CD4-positive, CD25-positive, alpha-beta regulatory T cell (primary cell): ENCODE measurements at regions not wholly inside any gene's neighbourhood (a gene's known extent, or its start where the extent isn't known, plus 50 kb on each side); places are given as distances from the start of the nearest gene placed in this dataset.

Experiments
- ATAC-seq, 2 donors: fragments of 150-1000 bp; cut with Tn5 transposase; one replicate each; pipeline ENCODE4 v1.10.0; 2021; ENCODE audit warnings: low read depth in 2 of 2, moderate number of reproducible peaks in 2 of 2, moderate library complexity in 1 of 2
- DNase-seq, 3 donors: peaks; one replicate each; pipeline versions ENCODE4 v3.0.0 to v3.0.0-alpha.2; 2012 to 2022; ENCODE audit warnings: mixed read lengths in 1 of 3
- H3K27ac ChIP-seq: one replicate; pipeline ENCODE4 v1.7.0; 2013; ENCODE audit warnings: mild to moderate bottlenecking, low read length; ENCODE audit not compliant: insufficient read depth, poor library complexity, severe bottlenecking
- H3K27me3 ChIP-seq: one replicate; pipeline ENCODE4 v1.7.0; 2013; ENCODE audit warnings: low read length; ENCODE audit not compliant: control insufficient read depth, insufficient read depth
- H3K36me3 ChIP-seq: one replicate; pipeline ENCODE4 v1.7.0; 2013; ENCODE audit warnings: mild to moderate bottlenecking, low read length, moderate library complexity; ENCODE audit not compliant: control insufficient read depth, insufficient read depth
- H3K4me1 ChIP-seq: 2 replicates; pipeline ENCODE4 v1.7.0; 2013; ENCODE audit warnings: mild to moderate bottlenecking, low read length; ENCODE audit not compliant: insufficient read depth, control insufficient read depth, poor library complexity, severe bottlenecking
- H3K4me3 ChIP-seq: one replicate; pipeline ENCODE4 v1.7.0; 2013; ENCODE audit warnings: low read depth, mild to moderate bottlenecking, low read length, moderate library complexity
- H3K9me3 ChIP-seq, 2 experiments: 1 replicate in 1 of 2; 2 replicates in 1 of 2; pipeline ENCODE4 v1.7.0; 2013; ENCODE audit warnings: low read length in 2 of 2, mild to moderate bottlenecking in 1 of 2, moderate library complexity in 1 of 2; ENCODE audit not compliant: control insufficient read depth in 2 of 2
- H3K27ac Mint-ChIP-seq, 3 donors: one replicate each; pipeline ENCODE4 v1.8.0; 2020 to 2022; ENCODE audit warnings: mild to moderate bottlenecking in 3 of 3, mixed read lengths in 3 of 3, moderate library complexity in 2 of 3
- H3K27me3 Mint-ChIP-seq: one replicate; pipeline ENCODE4 v1.8.0; 2022; ENCODE audit warnings: mild to moderate bottlenecking, mixed read lengths
- H3K36me3 Mint-ChIP-seq: one replicate; pipeline ENCODE4 v1.8.0; 2020; ENCODE audit warnings: mixed read lengths
- H3K4me1 Mint-ChIP-seq, 4 donors: one replicate each; pipeline ENCODE4 v1.8.0; 2020 to 2022; ENCODE audit warnings: mixed read lengths in 4 of 4, mild to moderate bottlenecking in 1 of 4
- H3K4me3 Mint-ChIP-seq, 4 donors: one replicate each; pipeline ENCODE4 v1.8.0; 2020 to 2022; ENCODE audit warnings: mild to moderate bottlenecking in 4 of 4, mixed read lengths in 4 of 4, moderate library complexity in 3 of 4
- H3K9me3 Mint-ChIP-seq, 7 donors: one replicate each; pipeline ENCODE4 v1.8.0; 2020 to 2022; ENCODE audit warnings: mixed read lengths in 7 of 7, mild to moderate bottlenecking in 3 of 7, moderate library complexity in 2 of 7

GRCh38 chr7:155374276-155375252 is 76.9 kb downstream of the INSIG1 start:
- H3K27ac ChIP-seq: no peak overlapping the region
- H3K4me3 ChIP-seq: no peak overlapping the region

GRCh38 chr7:155375337-155376277 is 77.9 kb downstream of the INSIG1 start:
- Mint-ChIP-seq H3K4me3 (peak overlapping the region in 2 of 4 donors; percentile 9 to 44), H3K36me3 (no peaks in the 10 kb centered on the region), H3K4me1 (peaks cover 5 to 48% (median 17%) of the 10 kb centered on the region in 4 donors), H3K27ac (no peak overlapping the region), H3K27me3 (peaks cover 88% of the 10 kb centered on the region), H3K9me3 (peaks cover 0 to 2% (median 0%) of the 10 kb centered on the region in 7 donors)
- Histone ChIP-seq H3K4me1 (peaks cover 38% of the 10 kb centered on the region), H3K4me3 (no peak overlapping the region), H3K27me3 (peaks cover 51% of the 10 kb centered on the region), H3K27ac (no peak overlapping the region), H3K9me3 (no peaks in the 10 kb centered on the region), H3K36me3 (no peaks in the 10 kb centered on the region)
- DNase-seq: no peak
- no peak for ATAC-seq

More at GRCh38 chr7:155374276-155375252, 76.9 kb downstream of the INSIG1 start:
- Mint-ChIP-seq H3K27me3 (peaks cover 88% of the 10 kb centered on the region), H3K27ac (no peak overlapping the region), H3K36me3 (no peaks in the 10 kb centered on the region), H3K4me1 (peaks cover 5 to 41% (median 10%) of the 10 kb centered on the region in 4 donors), H3K4me3 (peak overlapping the region in 2 of 4 donors; percentile 15 to 44), H3K9me3 (peaks cover 0 to 2% (median 0%) of the 10 kb centered on the region in 7 donors)
- Histone ChIP-seq H3K27me3 (peaks cover 42% of the 10 kb centered on the region), H3K36me3 (no peaks in the 10 kb centered on the region), H3K9me3 (no peaks in the 10 kb centered on the region), H3K4me1 (peaks cover 38% of the 10 kb centered on the region)
- ATAC-seq: no peak
- DNase-seq: no peak

- H3K36me3 Mint-ChIP-seq: no peaks in the 10 kb centered on the region
- peaks cover 5 to 55% (median 19%) of the 10 kb centered on the region in 4 donors for H3K4me1 Mint-ChIP-seq
- no peak overlapping the region for H3K4me3 ChIP-seq
- H3K27me3 ChIP-seq: peaks cover 55% of the 10 kb centered on the region
- no peaks in the 10 kb centered on the region for H3K36me3 ChIP-seq
- peaks cover 42% of the 10 kb centered on the region for H3K4me1 ChIP-seq
- no peak overlapping the region for H3K27ac Mint-ChIP-seq
- no peak overlapping the region for H3K27ac ChIP-seq
- peaks cover 0 to 2% (median 0%) of the 10 kb centered on the region in 7 donors for H3K9me3 Mint-ChIP-seq
- ATAC-seq: no peak
- no peak for DNase-seq
- peak overlapping the region in 1 of 4 donors; percentile 31 for H3K4me3 Mint-ChIP-seq
- H3K9me3 ChIP-seq: no peaks in the 10 kb centered on the region
- H3K27me3 Mint-ChIP-seq: peaks cover 91% of the 10 kb centered on the region
Observed at GRCh38 chr7:155377071-155377837, 79.6 kb downstream of the INSIG1 start.

GRCh38 chr7:155377838-155378579 is 79.9 kb upstream of the EN2 start:
- H3K4me1 Mint-ChIP-seq: peaks cover 5 to 51% (median 19%) of the 10 kb centered on the region in 4 donors
- no peak overlapping the region for H3K27ac Mint-ChIP-seq
- Histone ChIP-seq H3K27me3 (peaks cover 53% of the 10 kb centered on the region), H3K27ac (no peak overlapping the region), H3K4me3 (no peak overlapping the region), H3K36me3 (no peaks in the 10 kb centered on the region), H3K9me3 (no peaks in the 10 kb centered on the region), H3K4me1 (peaks cover 38% of the 10 kb centered on the region)
- H3K27me3 Mint-ChIP-seq: peaks cover 91% of the 10 kb centered on the region
- no peak for DNase-seq
- no peak for ATAC-seq
- H3K9me3 Mint-ChIP-seq: peaks cover 0 to 2% (median 0%) of the 10 kb centered on the region in 7 donors
- no peaks in the 10 kb centered on the region for H3K36me3 Mint-ChIP-seq
- H3K4me3 Mint-ChIP-seq: peak overlapping the region in 1 of 4 donors; percentile 31

GRCh38 chr7:155378580-155378934 is 79.4 kb upstream of the EN2 start:
- Histone ChIP-seq H3K36me3 (no peaks in the 10 kb centered on the region), H3K4me3 (no peak overlapping the region), H3K27me3 (peaks cover 55% of the 10 kb centered on the region), H3K4me1 (peaks cover 33% of the 10 kb centered on the region), H3K27ac (no peak overlapping the region), H3K9me3 (no peaks in the 10 kb centered on the region)
- H3K36me3 Mint-ChIP-seq: no peaks in the 10 kb centered on the region
- no peak overlapping the region for H3K27ac Mint-ChIP-seq
- peaks cover 0 to 2% (median 0%) of the 10 kb centered on the region in 7 donors for H3K9me3 Mint-ChIP-seq
- H3K4me3 Mint-ChIP-seq: no peak overlapping the region
- peaks cover 91% of the 10 kb centered on the region for H3K27me3 Mint-ChIP-seq
- ATAC-seq: no peak
- H3K4me1 Mint-ChIP-seq: peaks cover 5 to 45% (median 17%) of the 10 kb centered on the region in 4 donors
- no peak for DNase-seq

- peaks cover 27% of the 10 kb centered on the region for H3K4me1 ChIP-seq
- Mint-ChIP-seq H3K27ac (no peak overlapping the region), H3K27me3 (peaks cover 90% of the 10 kb centered on the region), H3K36me3 (no peaks in the 10 kb centered on the region), H3K4me1 (peaks cover 5 to 42% (median 17%) of the 10 kb centered on the region in 4 donors), H3K9me3 (peaks cover 0 to 2% (median 0%) of the 10 kb centered on the region in 7 donors), H3K4me3 (no peak overlapping the region)
- no peak overlapping the region for H3K27ac ChIP-seq
- H3K36me3 ChIP-seq: no peaks in the 10 kb centered on the region
- no peak overlapping the region for H3K4me3 ChIP-seq
- no peak for ATAC-seq
- no peaks in the 10 kb centered on the region for H3K9me3 ChIP-seq
- peaks cover 55% of the 10 kb centered on the region for H3K27me3 ChIP-seq
- no peak for DNase-seq
Observed at GRCh38 chr7:155378959-155379871, 78.7 kb upstream of the EN2 start.
